WERI-Rb-1 (cell line): ENCODE measurements at regions not wholly inside any gene's neighbourhood (a gene's known extent, or its start where the extent isn't known, plus 50 kb on each side); places are given as distances from the start of the nearest gene placed in this dataset.

ENCODE experiments used
- DNase-seq: peaks from one replicate; pipeline ENCODE4 v3.0.0-alpha.2; 2020
- H3K27ac ChIP-seq: fragments of 250-450 bp; sonication (Bioruptor Pico); 2 replicates; pipeline ENCODE4 v1.5.1; 2020; ENCODE audit warnings: mild to moderate bottlenecking, moderate library complexity
- H3K27me3 ChIP-seq: fragments of 250-450 bp; sonication (Bioruptor Pico); 2 replicates; pipeline ENCODE4 v1.5.1; 2021; ENCODE audit warnings: mild to moderate bottlenecking, low read depth, moderate library complexity; ENCODE audit not compliant: insufficient read depth, severe bottlenecking
- H3K36me3 ChIP-seq: fragments of 250-450 bp; sonication (Bioruptor Pico); 2 replicates; pipeline ENCODE4 v1.5.1; 2020; ENCODE audit warnings: mild to moderate bottlenecking, moderate library complexity
- H3K4me3 ChIP-seq: 2 replicates; pipeline ENCODE4 v1.5.1; 2011; ENCODE audit warnings: low read depth, mild to moderate bottlenecking, control low read depth, low read length
- H3K9me3 ChIP-seq: fragments of 250-450 bp; sonication (Bioruptor Pico); 2 replicates; pipeline ENCODE4 v1.5.1; 2021; ENCODE audit warnings: mild to moderate bottlenecking, moderate library complexity; ENCODE audit not compliant: severe bottlenecking
- CTCF ChIP-seq: IDR thresholded peaks from 2 replicates; pipeline ENCODE4 v1.5.1; 2011; ENCODE audit warnings: low read depth, mild to moderate bottlenecking, control low read depth, inconsistent platforms, low read length

- no peaks in the 10 kb centered on the region for H3K9me3 ChIP-seq
- H3K27me3 ChIP-seq, result no peaks in the 10 kb centered on the region
- H3K36me3 ChIP-seq, result no peaks in the 10 kb centered on the region
- H3K27ac ChIP-seq, result no peak overlapping the region
- H3K4me3 ChIP-seq, result no peak overlapping the region
- no peak for DNase-seq
- no peak for TF ChIP-seq CTCF
These were observed 465.8 kb upstream of the SYT1 start for GRCh38 chr12:78398750-78399149.

- DNase-seq, result no peak
- no peak for TF ChIP-seq CTCF
- H3K36me3 ChIP-seq, result no peaks in the 10 kb centered on the region
- H3K27me3 ChIP-seq, result no peaks in the 10 kb centered on the region
- no peak overlapping the region for H3K27ac ChIP-seq
- H3K9me3 ChIP-seq, result no peaks in the 10 kb centered on the region
- no peak overlapping the region for H3K4me3 ChIP-seq
These were observed 462.0 kb upstream of the SYT1 start for GRCh38 chr12:78402366-78403134.

- Histone ChIP-seq H3K36me3 (no peaks in the 10 kb centered on the region), H3K9me3 (no peaks in the 10 kb centered on the region), H3K27me3 (no peaks in the 10 kb centered on the region), H3K27ac (no peak overlapping the region), H3K4me3 (no peak overlapping the region)
- TF ChIP-seq CTCF, result no peak
- no peak for DNase-seq
These were observed 461.4 kb upstream of the SYT1 start for GRCh38 chr12:78403136-78403535.

- no peak overlapping the region for H3K27ac ChIP-seq
- no peaks in the 10 kb centered on the region for H3K27me3 ChIP-seq
- H3K4me3 ChIP-seq, result no peak overlapping the region
- DNase-seq, result no peak
- no peak for TF ChIP-seq CTCF
- no peaks in the 10 kb centered on the region for H3K36me3 ChIP-seq
- H3K9me3 ChIP-seq, result no peaks in the 10 kb centered on the region
These were observed 460.9 kb upstream of the SYT1 start for GRCh38 chr12:78403681-78404080.

GRCh38 chr12:78406213-78406612 is 458.4 kb upstream of the SYT1 start:
- TF ChIP-seq CTCF, result no peak
- H3K9me3 ChIP-seq, result no peaks in the 10 kb centered on the region
- H3K27ac ChIP-seq, result no peak overlapping the region
- no peak for DNase-seq
- H3K27me3 ChIP-seq, result no peaks in the 10 kb centered on the region
- H3K4me3 ChIP-seq, result no peak overlapping the region
- no peaks in the 10 kb centered on the region for H3K36me3 ChIP-seq

- TF ChIP-seq CTCF, result no peak
- H3K4me3 ChIP-seq, result no peak overlapping the region
These were observed 457.7 kb upstream of the SYT1 start for GRCh38 chr12:78406828-78407227.

More at GRCh38 chr12:78406828-78407227, 457.7 kb upstream of the SYT1 start:
- no peak overlapping the region for H3K27ac ChIP-seq
- no peaks in the 10 kb centered on the region for H3K36me3 ChIP-seq
- H3K9me3 ChIP-seq, result no peaks in the 10 kb centered on the region
- H3K27me3 ChIP-seq, result no peaks in the 10 kb centered on the region
- DNase-seq, result no peak
